ENCODE measurements at regions not wholly inside any gene's neighbourhood (a gene's known extent, or its start where the extent isn't known, plus 50 kb on each side); places are given as distances from the start of the nearest gene placed in this dataset.

- Histone ChIP-seq H3K9me3 (ENCODE audit: low read depth, low read length) (no peaks in the 10 kb centered on the region), H3K4me3 (ENCODE audit: insufficient read depth, low read length) (no peak overlapping the region), H2AFZ (ENCODE audit: low read length) (no peak overlapping the region), H3K27me3 (ENCODE audit: insufficient read depth, low read length) (no peaks in the 10 kb centered on the region), H3K36me3 (ENCODE audit: insufficient read depth, low read length) (no peaks in the 10 kb centered on the region), H4K20me1 (ENCODE audit: insufficient read depth, low read length) (no peaks in the 10 kb centered on the region), H3K27ac (ENCODE audit: low read depth, low read length) (no peak overlapping the region), H3K4me2 (ENCODE audit: insufficient read depth, low read length) (no peak overlapping the region), H3K79me2 (ENCODE audit: insufficient read depth, low read length) (no peaks in the 10 kb centered on the region), H3K4me1 (ENCODE audit: insufficient read depth, low read length) (no peaks in the 10 kb centered on the region)
- TF ChIP-seq, protein P1, sequence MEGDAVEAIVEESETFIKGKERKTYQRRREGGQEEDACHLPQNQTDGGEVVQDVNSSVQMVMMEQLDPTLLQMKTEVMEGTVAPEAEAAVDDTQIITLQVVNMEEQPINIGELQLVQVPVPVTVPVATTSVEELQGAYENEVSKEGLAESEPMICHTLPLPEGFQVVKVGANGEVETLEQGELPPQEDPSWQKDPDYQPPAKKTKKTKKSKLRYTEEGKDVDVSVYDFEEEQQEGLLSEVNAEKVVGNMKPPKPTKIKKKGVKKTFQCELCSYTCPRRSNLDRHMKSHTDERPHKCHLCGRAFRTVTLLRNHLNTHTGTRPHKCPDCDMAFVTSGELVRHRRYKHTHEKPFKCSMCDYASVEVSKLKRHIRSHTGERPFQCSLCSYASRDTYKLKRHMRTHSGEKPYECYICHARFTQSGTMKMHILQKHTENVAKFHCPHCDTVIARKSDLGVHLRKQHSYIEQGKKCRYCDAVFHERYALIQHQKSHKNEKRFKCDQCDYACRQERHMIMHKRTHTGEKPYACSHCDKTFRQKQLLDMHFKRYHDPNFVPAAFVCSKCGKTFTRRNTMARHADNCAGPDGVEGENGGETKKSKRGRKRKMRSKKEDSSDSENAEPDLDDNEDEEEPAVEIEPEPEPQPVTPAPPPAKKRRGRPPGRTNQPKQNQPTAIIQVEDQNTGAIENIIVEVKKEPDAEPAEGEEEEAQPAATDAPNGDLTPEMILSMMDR (IDR thresholded peaks at IDR 0.05; ENCODE audit: extremely low read depth, low read depth, low read length), result no peak
- DNase-seq (ENCODE audit: insufficient read length, low spot score, missing footprints), result no peak
These were observed 132.4 kb downstream of the FAR1 start for GRCh38 chr11:13800901-13801300.

DNA sequence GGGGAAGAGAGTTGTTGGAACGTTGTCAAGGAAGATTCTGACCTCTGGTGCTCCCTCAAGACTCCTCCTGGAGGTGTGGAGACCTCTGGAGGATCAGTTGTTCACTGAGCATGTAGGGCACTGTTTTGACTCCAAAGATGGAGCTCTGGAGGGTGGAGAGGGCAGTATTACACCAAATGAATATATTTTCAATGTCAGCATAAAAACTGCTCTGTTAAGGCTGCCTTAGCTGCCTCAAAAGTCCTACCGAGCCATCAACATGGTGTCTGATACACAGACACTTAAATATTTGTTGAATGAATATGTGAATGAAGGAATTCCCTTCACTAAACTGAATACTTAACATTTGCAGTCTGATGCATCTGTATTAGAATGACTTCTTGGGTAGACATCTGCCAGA, 144.2 kb upstream of the SPON1 start:
- no peaks in the 10 kb centered on the region for H3K9me3 ChIP-seq (ENCODE audit: low read depth, low read length)
- no peaks in the 10 kb centered on the region for H3K36me3 ChIP-seq (ENCODE audit: insufficient read depth, low read length)
- no peak overlapping the region for H3K27ac ChIP-seq (ENCODE audit: low read depth, low read length)
- H3K27me3 ChIP-seq (ENCODE audit: insufficient read depth, low read length), result no peaks in the 10 kb centered on the region
- no peaks in the 10 kb centered on the region for H3K79me2 ChIP-seq (ENCODE audit: insufficient read depth, low read length)
- H2AFZ ChIP-seq (ENCODE audit: low read length), result no peak overlapping the region
- H4K20me1 ChIP-seq (ENCODE audit: insufficient read depth, low read length), result no peaks in the 10 kb centered on the region
- DNase-seq (ENCODE audit: insufficient read length, low spot score, missing footprints), result no peak
- TF ChIP-seq, protein P1 (IDR thresholded peaks at IDR 0.05; ENCODE audit: extremely low read depth, low read depth, low read length), result no peak
- H3K4me3 ChIP-seq (ENCODE audit: insufficient read depth, low read length), result no peak overlapping the region
- H3K4me1 ChIP-seq (ENCODE audit: insufficient read depth, low read length), result no peaks in the 10 kb centered on the region
- no peak overlapping the region for H3K4me2 ChIP-seq (ENCODE audit: insufficient read depth, low read length)

GRCh38 chr11:13826505-13827278, 135.8 kb upstream of the SPON1 start:
- no peak for DNase-seq (ENCODE audit: insufficient read length, low spot score, missing footprints)
- no peak overlapping the region for H2AFZ ChIP-seq (ENCODE audit: low read length)
- no peak overlapping the region for H3K4me2 ChIP-seq (ENCODE audit: insufficient read depth, low read length)
- TF ChIP-seq, protein P1 (IDR thresholded peaks at IDR 0.05; ENCODE audit: extremely low read depth, low read depth, low read length), result no peak
- no peaks in the 10 kb centered on the region for H3K9me3 ChIP-seq (ENCODE audit: low read depth, low read length)
- no peaks in the 10 kb centered on the region for H3K79me2 ChIP-seq (ENCODE audit: insufficient read depth, low read length)
- no peaks in the 10 kb centered on the region for H3K36me3 ChIP-seq (ENCODE audit: insufficient read depth, low read length)
- H3K4me1 ChIP-seq (ENCODE audit: insufficient read depth, low read length), result no peaks in the 10 kb centered on the region
- no peak overlapping the region for H3K4me3 ChIP-seq (ENCODE audit: insufficient read depth, low read length)
- no peaks in the 10 kb centered on the region for H4K20me1 ChIP-seq (ENCODE audit: insufficient read depth, low read length)
- no peaks in the 10 kb centered on the region for H3K27me3 ChIP-seq (ENCODE audit: insufficient read depth, low read length)
- no peak overlapping the region for H3K27ac ChIP-seq (ENCODE audit: low read depth, low read length)

DNA sequence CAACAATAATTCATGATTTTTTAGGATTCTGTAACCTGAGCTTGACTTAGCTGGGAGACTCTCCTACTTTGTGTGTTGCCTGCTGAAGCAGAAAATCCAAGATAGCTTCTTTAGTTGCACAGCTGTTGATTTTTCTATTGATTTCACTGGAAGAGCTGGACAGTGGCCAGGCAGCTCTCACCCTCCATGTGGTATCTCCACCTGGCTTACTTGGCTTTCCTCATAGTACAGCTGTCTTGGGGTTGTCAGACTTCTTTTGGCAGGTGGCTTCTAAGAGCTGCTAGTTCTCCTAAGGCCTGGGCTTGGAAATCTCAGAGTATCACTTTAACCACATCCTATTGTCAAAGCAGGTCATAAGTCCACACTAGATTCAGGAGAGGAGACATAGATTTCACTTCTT, 130.8 kb upstream of the SPON1 start:
- Histone ChIP-seq H2AFZ (ENCODE audit: low read length) (no peak overlapping the region), H3K36me3 (ENCODE audit: insufficient read depth, low read length) (no peaks in the 10 kb centered on the region), H3K4me3 (ENCODE audit: insufficient read depth, low read length) (no peak overlapping the region), H3K4me2 (ENCODE audit: insufficient read depth, low read length) (no peak overlapping the region), H3K27ac (ENCODE audit: low read depth, low read length) (no peak overlapping the region), H3K9me3 (ENCODE audit: low read depth, low read length) (no peaks in the 10 kb centered on the region), H4K20me1 (ENCODE audit: insufficient read depth, low read length) (no peaks in the 10 kb centered on the region), H3K4me1 (ENCODE audit: insufficient read depth, low read length) (no peaks in the 10 kb centered on the region), H3K27me3 (ENCODE audit: insufficient read depth, low read length) (no peaks in the 10 kb centered on the region), H3K79me2 (ENCODE audit: insufficient read depth, low read length) (no peaks in the 10 kb centered on the region)
- TF ChIP-seq, protein P1 (IDR thresholded peaks at IDR 0.05; ENCODE audit: extremely low read depth, low read depth, low read length), result no peak
- DNase-seq (ENCODE audit: insufficient read length, low spot score, missing footprints), result no peak
